ENCODE measurements at regions not wholly inside any gene's neighbourhood (a gene's known extent, or its start where the extent isn't known, plus 50 kb on each side); places are given as distances from the start of the nearest gene placed in this dataset.

GRCh38 chr15:85302271-85302670 lies 78.1 kb upstream of the AKAP13 start:
- no peak for TF ChIP-seq CTCF (IDR thresholded peaks at IDR 0.05; ENCODE audit: extremely low read depth, insufficient read depth, missing control alignments)
- in situ Hi-C loops (cut with MboI; ENCODE audit: low pct_unique_long_range_greater_than_20kb, low sequenced_read_pairs, unreplicated experiment): no loop called here
- DNase-seq (ENCODE audit: low spot score): no peak

GRCh38 chr15:85305050-85305449 lies 75.4 kb upstream of the AKAP13 start:
- TF ChIP-seq CTCF (IDR thresholded peaks at IDR 0.05; ENCODE audit: extremely low read depth, insufficient read depth, missing control alignments): no peak
- in situ Hi-C loops (cut with MboI; ENCODE audit: low pct_unique_long_range_greater_than_20kb, low sequenced_read_pairs, unreplicated experiment): no loop called here
- no peak for DNase-seq (ENCODE audit: low spot score)

GRCh38 chr15:85306946-85307686 lies 73.3 kb upstream of the AKAP13 start:
- no peak for TF ChIP-seq CTCF (IDR thresholded peaks at IDR 0.05; ENCODE audit: extremely low read depth, insufficient read depth, missing control alignments)
- DNase-seq (ENCODE audit: low spot score): no peak
- in situ Hi-C loops (cut with MboI; ENCODE audit: low pct_unique_long_range_greater_than_20kb, low sequenced_read_pairs, unreplicated experiment): no loop called here

- no peak for TF ChIP-seq CTCF (IDR thresholded peaks at IDR 0.05; ENCODE audit: extremely low read depth, insufficient read depth, missing control alignments)
- in situ Hi-C loops (cut with MboI; ENCODE audit: low pct_unique_long_range_greater_than_20kb, low sequenced_read_pairs, unreplicated experiment): no loop called here
- no peak for DNase-seq (ENCODE audit: low spot score)
Observed at GRCh38 chr15:85307687-85308045, 72.7 kb upstream of the AKAP13 start.

- DNase-seq (ENCODE audit: low spot score): no peak
- in situ Hi-C loops (cut with MboI; ENCODE audit: low pct_unique_long_range_greater_than_20kb, low sequenced_read_pairs, unreplicated experiment): no loop called here
- TF ChIP-seq CTCF (IDR thresholded peaks at IDR 0.05; ENCODE audit: extremely low read depth, insufficient read depth, missing control alignments): no peak
Observed at GRCh38 chr15:85311647-85312046, 68.8 kb upstream of the AKAP13 start.

GRCh38 chr15:85312486-85312885 lies 67.9 kb upstream of the AKAP13 start:
- DNase-seq (ENCODE audit: low spot score): peak; percentile 74
- no peak for TF ChIP-seq CTCF (IDR thresholded peaks at IDR 0.05; ENCODE audit: extremely low read depth, insufficient read depth, missing control alignments)
- in situ Hi-C loops (cut with MboI; ENCODE audit: low pct_unique_long_range_greater_than_20kb, low sequenced_read_pairs, unreplicated experiment): no loop called here

Data from GM13977 (cell line).